SU-DHL-6 (cell line): ENCODE measurements at regions not wholly inside any gene's neighbourhood (a gene's known extent, or its start where the extent isn't known, plus 50 kb on each side); places are given as distances from the start of the nearest gene placed in this dataset.

Experiments used
- H2AFZ ChIP-seq: fragments of 200-600 bp; sonication (generic); 2 replicates; pipeline ENCODE4 v1.6.1; 2014; ENCODE audit warnings: low read depth, mild to moderate bottlenecking, moderate library complexity, mixed read lengths, antibody characterized with exemption, low read length; ENCODE audit not compliant: severe bottlenecking
- H3F3A ChIP-seq: fragments of 200-600 bp; shearing (Covaris generic); 2 replicates; pipeline ENCODE4 v1.6.0; 2016; ENCODE audit warnings: antibody characterized with exemption, mild to moderate bottlenecking; ENCODE audit not compliant: insufficient read depth
- H3K27ac ChIP-seq: fragments of 200-600 bp; sonication (generic); 2 replicates; pipeline ENCODE4 v1.5.1; 2016; ENCODE audit warnings: low read depth, mild to moderate bottlenecking, low read length, moderate library complexity, mixed read lengths
- H3K27me3 ChIP-seq: fragments of 200-600 bp; sonication (generic), shearing (Covaris generic); 2 replicates; pipeline ENCODE4 v1.6.0; 2014; ENCODE audit warnings: mild to moderate bottlenecking, low read length
- H3K36me3 ChIP-seq: fragments of 200-600 bp; sonication (generic); 2 replicates; pipeline ENCODE4 v1.6.1; 2014; ENCODE audit warnings: mild to moderate bottlenecking, low read length, mixed read lengths
- H3K4me2 ChIP-seq: fragments of 300-600, 200-600 bp; shearing (Covaris generic), sonication (generic); 2 replicates; pipeline ENCODE4 v1.6.0; 2014; ENCODE audit warnings: low read length, low read depth, mild to moderate bottlenecking; ENCODE audit not compliant: poor library complexity, severe bottlenecking
- H3K4me3 ChIP-seq: fragments of 200-600 bp; sonication (generic); 2 replicates; pipeline ENCODE4 v1.5.1; 2014; ENCODE audit warnings: antibody characterized with exemption, low read length, mild to moderate bottlenecking, mixed read lengths; ENCODE audit not compliant: insufficient read depth, poor library complexity, severe bottlenecking
- H3K79me2 ChIP-seq: fragments of 200-600 bp; sonication (generic); 2 replicates; pipeline ENCODE4 v1.6.1; 2014; ENCODE audit warnings: mild to moderate bottlenecking, low read length, moderate library complexity; ENCODE audit not compliant: insufficient read depth
- H3K9ac ChIP-seq: fragments of 200-600 bp; sonication (generic); 2 replicates; pipeline ENCODE4 v1.7.0; 2014; ENCODE audit warnings: mild to moderate bottlenecking, low read length
- H3K9me2 ChIP-seq: fragments of 200-600 bp; sonication (generic); replicated peaks from 2 replicates; pipeline ENCODE4 v1.6.1; 2014; ENCODE audit warnings: low read length; ENCODE audit not compliant: insufficient read depth
- H3K9me3 ChIP-seq: fragments of 200-600 bp; sonication (generic); 2 replicates; pipeline ENCODE4 v1.6.1; 2014; ENCODE audit warnings: low read length, mixed read lengths; ENCODE audit not compliant: insufficient read depth
- H4K20me1 ChIP-seq: fragments of 200-600 bp; sonication (generic); 2 replicates; pipeline ENCODE4 v1.6.1; 2014; ENCODE audit warnings: low read depth, mild to moderate bottlenecking, antibody characterized with exemption, low read length, moderate library complexity, mixed read lengths
- EZH2phosphoT487 ChIP-seq: fragments of 200-600 bp; sonication (generic), shearing (Covaris generic); conservative IDR thresholded peaks from 2 replicates; pipeline ENCODE4 v1.6.1; 2018; ENCODE audit warnings: mild to moderate bottlenecking, antibody characterized with exemption, low read length, moderate library complexity, mixed read lengths
- TF ChIP-seq, protein P1 (sequence below): fragments of 200-600 bp; sonication (generic); IDR thresholded peaks from one replicate; pipeline ENCODE4 v1.5.1; 2017; ENCODE audit warnings: antibody characterized with exemption, mild to moderate bottlenecking, low read length, moderate library complexity; ENCODE audit not compliant: insufficient read depth, poor library complexity, severe bottlenecking

DNA sequence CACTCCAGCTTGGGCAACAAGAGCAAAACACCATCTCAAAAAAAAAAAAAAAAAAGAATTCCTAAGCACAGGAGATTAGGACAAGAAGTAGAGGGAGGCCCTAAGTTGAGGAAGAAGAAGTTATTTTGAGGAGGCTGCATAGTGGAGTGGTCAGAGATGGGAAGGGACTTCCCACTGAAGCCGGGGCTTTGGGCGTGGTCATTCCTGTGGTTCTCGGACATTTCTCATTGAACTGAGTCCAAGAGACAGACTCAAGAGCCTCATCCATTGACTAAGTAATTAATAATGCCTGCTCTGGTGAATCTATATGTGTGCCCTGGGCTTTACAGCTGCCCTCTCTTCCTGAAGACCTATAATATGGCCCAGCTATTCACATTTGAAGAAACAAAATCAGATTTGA lies 53.2 kb upstream of the FTH1 start:
- no peak overlapping the region for H3K27ac ChIP-seq
- H3F3A ChIP-seq, result no peaks in the 10 kb centered on the region
- no peaks in the 10 kb centered on the region for H3K9me2 ChIP-seq
- 0 out of 2 replicates have a peak, but pooled peaks cover 7% of the 10 kb centered on the region for H3K9me3 ChIP-seq
- H2AFZ ChIP-seq, result no peak overlapping the region
- H3K79me2 ChIP-seq, result no peaks in the 10 kb centered on the region
- H3K27me3 ChIP-seq, result no peaks in the 10 kb centered on the region; the same call in 1 of the 2 replicates
- H3K4me2 ChIP-seq, result no peak overlapping the region
- H3K4me3 ChIP-seq, result no peak overlapping the region
- H3K9ac ChIP-seq, result no peak overlapping the region
- H4K20me1 ChIP-seq, result no peaks in the 10 kb centered on the region
- H3K36me3 ChIP-seq, result no peaks in the 10 kb centered on the region
- TF ChIP-seq, protein P1, sequence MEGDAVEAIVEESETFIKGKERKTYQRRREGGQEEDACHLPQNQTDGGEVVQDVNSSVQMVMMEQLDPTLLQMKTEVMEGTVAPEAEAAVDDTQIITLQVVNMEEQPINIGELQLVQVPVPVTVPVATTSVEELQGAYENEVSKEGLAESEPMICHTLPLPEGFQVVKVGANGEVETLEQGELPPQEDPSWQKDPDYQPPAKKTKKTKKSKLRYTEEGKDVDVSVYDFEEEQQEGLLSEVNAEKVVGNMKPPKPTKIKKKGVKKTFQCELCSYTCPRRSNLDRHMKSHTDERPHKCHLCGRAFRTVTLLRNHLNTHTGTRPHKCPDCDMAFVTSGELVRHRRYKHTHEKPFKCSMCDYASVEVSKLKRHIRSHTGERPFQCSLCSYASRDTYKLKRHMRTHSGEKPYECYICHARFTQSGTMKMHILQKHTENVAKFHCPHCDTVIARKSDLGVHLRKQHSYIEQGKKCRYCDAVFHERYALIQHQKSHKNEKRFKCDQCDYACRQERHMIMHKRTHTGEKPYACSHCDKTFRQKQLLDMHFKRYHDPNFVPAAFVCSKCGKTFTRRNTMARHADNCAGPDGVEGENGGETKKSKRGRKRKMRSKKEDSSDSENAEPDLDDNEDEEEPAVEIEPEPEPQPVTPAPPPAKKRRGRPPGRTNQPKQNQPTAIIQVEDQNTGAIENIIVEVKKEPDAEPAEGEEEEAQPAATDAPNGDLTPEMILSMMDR, result no peak
- no peak for TF ChIP-seq EZH2phosphoT487

GRCh38 chr11:62018981-62019664 lies 51.7 kb upstream of the FTH1 start:
- no peak for TF ChIP-seq EZH2phosphoT487
- TF ChIP-seq, protein P1, result no peak
- no peak overlapping the region for H3K27ac ChIP-seq
- no peak overlapping the region for H3K4me2 ChIP-seq
- H3K79me2 ChIP-seq, result no peaks in the 10 kb centered on the region
- H3K9ac ChIP-seq, result no peak overlapping the region
- no peak overlapping the region for H2AFZ ChIP-seq
- no peaks in the 10 kb centered on the region; the same call in 1 of the 2 replicates for H3K27me3 ChIP-seq
- no peaks in the 10 kb centered on the region for H3K9me2 ChIP-seq
- no peaks in the 10 kb centered on the region for H3K36me3 ChIP-seq
- no peak overlapping the region for H3K4me3 ChIP-seq
- H3F3A ChIP-seq, result no peaks in the 10 kb centered on the region
- H4K20me1 ChIP-seq, result no peaks in the 10 kb centered on the region
- 0 out of 2 replicates have a peak, but pooled peaks cover 7% of the 10 kb centered on the region for H3K9me3 ChIP-seq

GRCh38 chr11:62017878-62018655 lies 50.6 kb upstream of the FTH1 start:
- Histone ChIP-seq H2AFZ (no peak overlapping the region), H3K9me2 (no peaks in the 10 kb centered on the region), H3K4me2 (no peak overlapping the region), H3K9me3 (0 out of 2 replicates have a peak, but pooled peaks cover 7% of the 10 kb centered on the region), H3K27ac (no peak overlapping the region), H3K4me3 (no peak overlapping the region), H3K9ac (no peak overlapping the region), H3K79me2 (no peaks in the 10 kb centered on the region), H4K20me1 (no peaks in the 10 kb centered on the region), H3F3A (no peaks in the 10 kb centered on the region), H3K27me3 (no peaks in the 10 kb centered on the region; the same call in 1 of the 2 replicates), H3K36me3 (no peaks in the 10 kb centered on the region)
- no peak for TF ChIP-seq EZH2phosphoT487
- TF ChIP-seq, protein P1, result no peak
